OCI-LY1 (cell line): ENCODE measurements at regions not wholly inside any gene's neighbourhood (a gene's known extent, or its start where the extent isn't known, plus 50 kb on each side); places are given as distances from the start of the nearest gene placed in this dataset.
"Not testable (repeated sequence)": the region's sequence is repeated elsewhere in the genome, so short reads cannot be mapped to it uniquely, and the experiment has no call there.

ENCODE experiments used
- H2AFZ ChIP-seq: fragments of 200-600 bp; sonication (generic), shearing (Covaris generic); 2 replicates; pipeline ENCODE4 v1.6.0; 2014; ENCODE audit warnings: antibody characterized with exemption, mild to moderate bottlenecking, low read length
- H3F3A ChIP-seq: fragments of 200-600 bp; sonication (generic), shearing (Covaris generic); 2 replicates; pipeline ENCODE4 v1.6.0; 2014; ENCODE audit warnings: mild to moderate bottlenecking, antibody characterized with exemption, low read length, moderate library complexity; ENCODE audit not compliant: insufficient read depth
- H3K27ac ChIP-seq: fragments of 200-600 bp; sonication (generic); 2 replicates; pipeline ENCODE4 v1.5.1; 2014; ENCODE audit warnings: low read length, mixed run types, mild to moderate bottlenecking, low read depth; ENCODE audit not compliant: poor library complexity, severe bottlenecking
- H3K27me3 ChIP-seq: fragments of 200-600 bp; sonication (generic); 2 replicates; pipeline ENCODE4 v1.6.0; 2014; ENCODE audit warnings: antibody characterized with exemption, mild to moderate bottlenecking, low read length, moderate library complexity; ENCODE audit not compliant: insufficient read depth
- H3K36me3 ChIP-seq: fragments of 200-600 bp; sonication (generic); 2 replicates; pipeline ENCODE4 v1.6.1; 2014; ENCODE audit warnings: mild to moderate bottlenecking, antibody characterized with exemption, low read length, moderate library complexity, mixed read lengths; ENCODE audit not compliant: insufficient read depth
- H3K4me1 ChIP-seq: fragments of 200-600 bp; sonication (generic); 2 replicates; pipeline ENCODE4 v1.5.1; 2014; ENCODE audit warnings: mild to moderate bottlenecking, low read length, moderate library complexity; ENCODE audit not compliant: insufficient read depth, severe bottlenecking
- H3K4me2 ChIP-seq: fragments of 200-600 bp; sonication (generic), shearing (Covaris generic); 2 replicates; pipeline ENCODE4 v1.6.1; 2014; ENCODE audit warnings: low read length
- H3K4me3 ChIP-seq: fragments of 200-600 bp; sonication (generic); 2 replicates; pipeline ENCODE4 v1.5.1; 2014; ENCODE audit warnings: low read length, low read depth, mild to moderate bottlenecking, mixed read lengths; ENCODE audit not compliant: poor library complexity, severe bottlenecking
- H3K79me2 ChIP-seq: fragments of 200-600 bp; shearing (Covaris generic); 2 replicates; pipeline ENCODE4 v1.6.1; 2016; ENCODE audit warnings: mixed run types, low read length, mixed read lengths; ENCODE audit not compliant: insufficient read depth
- H3K9ac ChIP-seq: fragments of 200-600 bp; sonication (generic), shearing (Covaris generic); 2 replicates; pipeline ENCODE4 v1.6.1; 2014; ENCODE audit warnings: mild to moderate bottlenecking, low read length, mixed read lengths
- H3K9me2 ChIP-seq: fragments of 200-600 bp; sonication (generic), shearing (Covaris generic); 2 replicates; pipeline ENCODE4 v1.6.1; 2014; ENCODE audit warnings: low read depth, mild to moderate bottlenecking, low read length, mixed read lengths
- H3K9me3 ChIP-seq: fragments of 200-600 bp; shearing (Covaris generic); 2 replicates; pipeline ENCODE4 v1.6.1; 2014; ENCODE audit warnings: low read length, mixed read lengths
- H4K20me1 ChIP-seq: fragments of 200-600 bp; sonication (generic), shearing (Covaris generic); 2 replicates; pipeline ENCODE4 v1.6.0; 2016; ENCODE audit warnings: mild to moderate bottlenecking, low read length; ENCODE audit not compliant: insufficient read depth
- EZH2 ChIP-seq: fragments of 200-600 bp; sonication (generic), shearing (Covaris generic); IDR thresholded peaks from 2 replicates; pipeline ENCODE4 v1.8.0; 2017; ENCODE audit warnings: borderline replicate concordance, mixed run types, mild to moderate bottlenecking, antibody characterized with exemption, low read length, moderate library complexity, mixed read lengths
- TF ChIP-seq, protein P1 (sequence below): fragments of 200-600 bp; sonication (generic), shearing (Covaris generic); IDR thresholded peaks from 2 replicates; pipeline ENCODE4 v1.5.1; 2017; ENCODE audit warnings: mild to moderate bottlenecking, antibody characterized with exemption, low read length, moderate library complexity, mixed read lengths

- Histone ChIP-seq H4K20me1 (no peaks in the 10 kb centered on the region), H3K4me2 (no peak overlapping the region), H3K9me2 (no peaks in the 10 kb centered on the region), H3K9me3 (no peaks in the 10 kb centered on the region), H3F3A (no peaks in the 10 kb centered on the region), H3K79me2 (no peaks in the 10 kb centered on the region), H3K36me3 (no peaks in the 10 kb centered on the region), H2AFZ (no peak overlapping the region), H3K4me3 (no peak overlapping the region), H3K27me3 (no peaks in the 10 kb centered on the region), H3K27ac (no peak overlapping the region), H3K4me1 (no peaks in the 10 kb centered on the region), H3K9ac (no peak overlapping the region)
- TF ChIP-seq EZH2: no peak
- TF ChIP-seq, protein P1, sequence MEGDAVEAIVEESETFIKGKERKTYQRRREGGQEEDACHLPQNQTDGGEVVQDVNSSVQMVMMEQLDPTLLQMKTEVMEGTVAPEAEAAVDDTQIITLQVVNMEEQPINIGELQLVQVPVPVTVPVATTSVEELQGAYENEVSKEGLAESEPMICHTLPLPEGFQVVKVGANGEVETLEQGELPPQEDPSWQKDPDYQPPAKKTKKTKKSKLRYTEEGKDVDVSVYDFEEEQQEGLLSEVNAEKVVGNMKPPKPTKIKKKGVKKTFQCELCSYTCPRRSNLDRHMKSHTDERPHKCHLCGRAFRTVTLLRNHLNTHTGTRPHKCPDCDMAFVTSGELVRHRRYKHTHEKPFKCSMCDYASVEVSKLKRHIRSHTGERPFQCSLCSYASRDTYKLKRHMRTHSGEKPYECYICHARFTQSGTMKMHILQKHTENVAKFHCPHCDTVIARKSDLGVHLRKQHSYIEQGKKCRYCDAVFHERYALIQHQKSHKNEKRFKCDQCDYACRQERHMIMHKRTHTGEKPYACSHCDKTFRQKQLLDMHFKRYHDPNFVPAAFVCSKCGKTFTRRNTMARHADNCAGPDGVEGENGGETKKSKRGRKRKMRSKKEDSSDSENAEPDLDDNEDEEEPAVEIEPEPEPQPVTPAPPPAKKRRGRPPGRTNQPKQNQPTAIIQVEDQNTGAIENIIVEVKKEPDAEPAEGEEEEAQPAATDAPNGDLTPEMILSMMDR: no peak
Measured at GRCh38 chr9:101848485-101848919, 110.1 kb upstream of the GRIN3A start.

DNA sequence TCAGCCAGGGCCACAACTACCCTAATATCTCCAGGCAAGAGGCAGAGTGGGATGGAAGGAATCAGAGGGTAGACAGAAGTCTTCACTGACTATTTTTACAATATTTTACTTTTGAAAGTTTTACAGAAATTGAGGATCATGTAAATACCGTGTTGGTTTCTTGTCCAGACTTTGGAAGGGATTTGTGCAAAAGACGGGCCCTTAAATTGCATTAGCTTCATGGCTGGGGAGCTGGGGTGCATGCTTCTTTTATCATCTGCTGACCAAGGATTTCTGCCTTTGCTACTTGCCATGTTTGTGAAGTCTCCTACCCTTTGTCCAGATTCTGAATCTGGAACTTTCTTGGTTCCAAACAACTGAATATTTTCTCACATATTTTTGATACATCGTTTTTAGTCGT is 107.7 kb upstream of the GRIN3A start:
- no peaks in the 10 kb centered on the region for H3K4me1 ChIP-seq
- H3K79me2 ChIP-seq: no peaks in the 10 kb centered on the region
- no peaks in the 10 kb centered on the region for H3K9me2 ChIP-seq
- no peaks in the 10 kb centered on the region for H4K20me1 ChIP-seq
- no peaks in the 10 kb centered on the region for H3F3A ChIP-seq
- no peaks in the 10 kb centered on the region for H3K9me3 ChIP-seq
- H3K27me3 ChIP-seq: no peaks in the 10 kb centered on the region
- TF ChIP-seq, protein P1: no peak
- TF ChIP-seq EZH2: no peak
- no peak overlapping the region for H3K4me3 ChIP-seq
- no peak overlapping the region for H3K4me2 ChIP-seq
- no peaks in the 10 kb centered on the region for H3K36me3 ChIP-seq
- no peak overlapping the region for H3K9ac ChIP-seq
- H3K27ac ChIP-seq: no peak overlapping the region
- no peak overlapping the region for H2AFZ ChIP-seq

DNA sequence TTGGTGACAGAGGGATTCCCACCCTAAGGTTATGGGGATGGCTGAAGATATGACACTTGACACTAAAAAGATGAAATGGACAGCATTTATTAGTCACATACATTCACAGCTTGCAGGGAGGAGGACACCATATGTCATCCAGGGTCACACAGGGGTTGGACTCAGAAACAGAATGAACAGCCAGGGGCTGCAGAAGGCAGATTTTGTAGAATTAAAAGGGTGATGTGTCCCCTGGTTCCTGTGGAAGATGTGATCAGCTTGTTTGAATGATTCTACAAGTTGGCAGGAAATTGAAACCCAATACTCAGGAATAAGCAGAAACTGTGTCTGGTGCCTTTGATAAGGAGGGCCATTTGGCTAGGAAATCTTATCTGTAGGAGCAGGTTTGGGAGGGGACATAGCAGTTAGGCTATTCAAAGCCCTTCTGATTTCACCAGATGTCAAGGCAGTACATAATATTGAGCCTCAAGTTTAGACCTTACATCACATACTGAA is 102.3 kb upstream of the GRIN3A start:
- no peak overlapping the region for H2AFZ ChIP-seq
- no peak overlapping the region for H3K27ac ChIP-seq
- no peaks in the 10 kb centered on the region for H3K79me2 ChIP-seq
- no peak overlapping the region for H3K4me2 ChIP-seq
- no peaks in the 10 kb centered on the region for H3F3A ChIP-seq
- TF ChIP-seq EZH2: no peak
- TF ChIP-seq, protein P1: no peak
- no peak overlapping the region for H3K9ac ChIP-seq
- no peaks in the 10 kb centered on the region for H4K20me1 ChIP-seq
- H3K9me3 ChIP-seq: no peaks in the 10 kb centered on the region
- no peaks in the 10 kb centered on the region for H3K9me2 ChIP-seq
- H3K4me1 ChIP-seq: no peaks in the 10 kb centered on the region
- no peaks in the 10 kb centered on the region for H3K36me3 ChIP-seq
- H3K4me3 ChIP-seq: no peak overlapping the region
- H3K27me3 ChIP-seq: no peaks in the 10 kb centered on the region

GRCh38 chr9:101838988-101839387 is 100.5 kb upstream of the GRIN3A start:
- H3K9me3 ChIP-seq, H3K27me3 ChIP-seq, H3K9ac ChIP-seq, H2AFZ ChIP-seq, H3K4me3 ChIP-seq, H3F3A ChIP-seq, H3K36me3 ChIP-seq, H3K4me2 ChIP-seq, H3K79me2 ChIP-seq, H3K4me1 ChIP-seq, H4K20me1 ChIP-seq, H3K27ac ChIP-seq, H3K9me2 ChIP-seq: not testable (repeated sequence)
